Endothelial cell of umbilical vein (primary cell): ENCODE measurements at regions not wholly inside any gene's neighbourhood (a gene's known extent, or its start where the extent isn't known, plus 50 kb on each side); places are given as distances from the start of the nearest gene placed in this dataset.
A peak's percentile ranks its signal among the peaks of the same experiment; 100 is the strongest.

Experiments
- BruUV-seq: library from RNA; stranded (reverse); fragments of 400-500 nt; replicated peaks from 2 replicates; lab custom pipeline; 2021; lab: Mats Ljungman, UMichigan
- CTCF ChIA-PET: fragments of 300-600, 350-600 bp; sonication (Branson Sonifier 250); formaldehyde crosslinking; loops from one replicate; lab custom pipeline; 2021; ENCODE audit warnings: antibody characterized with exemption, inconsistent platforms; lab: Charles Lee
- POLR2A ChIA-PET: fragments of 300-600, 350-600 bp; sonication (Branson Sonifier 250); formaldehyde crosslinking; loops from one replicate; lab custom pipeline; 2021; ENCODE audit warnings: antibody characterized with exemption, inconsistent platforms; lab: Charles Lee
- DNase-seq: peaks from one replicate; pipeline ENCODE4 v3.0.0-alpha.2; 2011; ENCODE audit warnings: low read depth, low spot score
- FAIRE-seq: peaks from 2 replicates; lab custom pipeline; 2011; peaks lifted over from hg19 to GRCh38; lab: Jason Lieb, UNC
- H2AFZ ChIP-seq: 2 replicates; pipeline ENCODE4 v1.6.0; 2012; ENCODE audit warnings: low read depth, low read length, control low read depth, inconsistent platforms
- H3K27ac ChIP-seq: 2 replicates; pipeline ENCODE4 v1.5.1; 2011; ENCODE audit warnings: low read depth, mild to moderate bottlenecking, control low read depth, low read length, moderate library complexity; ENCODE audit not compliant: insufficient read depth
- H3K27me3 ChIP-seq, 2 experiments: 2 replicates each; pipeline versions ENCODE4 v1.6.0 to v1.6.1; 2011; ENCODE audit warnings: low read length in 2 of 2, mixed read lengths in 1 of 2; ENCODE audit not compliant: control insufficient read depth in 2 of 2, insufficient read depth in 2 of 2
- H3K36me3 ChIP-seq, 2 experiments: 2 replicates in 1 of 2; 3 replicates in 1 of 2; pipeline ENCODE4 v1.5.1; 2011; ENCODE audit warnings: low read length in 2 of 2, mild to moderate bottlenecking in 1 of 2, moderate library complexity in 1 of 2; ENCODE audit not compliant: control insufficient read depth in 2 of 2, insufficient read depth in 2 of 2; ENCODE audit errors: extremely low read depth in 1 of 2
- H3K4me1 ChIP-seq: 3 replicates; pipeline ENCODE4 v1.5.1; 2011; ENCODE audit warnings: mild to moderate bottlenecking, low read length; ENCODE audit not compliant: control insufficient read depth, insufficient read depth; ENCODE audit errors: extremely low read depth
- H3K4me2 ChIP-seq: 2 replicates; pipeline ENCODE4 v1.6.1; 2011; ENCODE audit warnings: low read length, control low read depth, mixed read lengths; ENCODE audit not compliant: insufficient read depth
- H3K4me3 ChIP-seq, 3 experiments: fragments of 200-600 bp in 1 of 3; sonication (generic), shearing (Covaris generic) in 1 of 3; replicated peaks in 1 of 3; 2 replicates each; pipeline ENCODE4 v1.5.1; 2011 to 2016; ENCODE audit warnings: control low read depth in 3 of 3, low read length in 3 of 3, mild to moderate bottlenecking in 2 of 3, inconsistent platforms in 1 of 3, low read depth in 1 of 3, moderate library complexity in 1 of 3; ENCODE audit not compliant: insufficient read depth in 1 of 3
- H3K79me2 ChIP-seq: 2 replicates; pipeline ENCODE4 v1.6.0; 2012; ENCODE audit warnings: low read length, inconsistent platforms; ENCODE audit not compliant: control insufficient read depth, insufficient read depth
- H3K9ac ChIP-seq: replicated peaks from 2 replicates; pipeline ENCODE3; 2011; ENCODE audit warnings: low read length, control low read depth; ENCODE audit not compliant: insufficient read depth; ENCODE audit errors: extremely low read depth
- H3K9me1 ChIP-seq: replicated peaks from 3 replicates; pipeline ENCODE4 v1.6.0; 2011; ENCODE audit warnings: mild to moderate bottlenecking, low read length; ENCODE audit not compliant: control insufficient read depth, insufficient read depth; ENCODE audit errors: extremely low read depth
- H3K9me3 ChIP-seq: replicated peaks from 2 replicates; pipeline ENCODE4 v1.5.1; 2012; ENCODE audit warnings: low read length, inconsistent platforms; ENCODE audit not compliant: control insufficient read depth, insufficient read depth
- H4K20me1 ChIP-seq: replicated peaks from 2 replicates; pipeline ENCODE3; 2011; ENCODE audit warnings: mild to moderate bottlenecking, low read length; ENCODE audit not compliant: control insufficient read depth, insufficient read depth; ENCODE audit errors: extremely low read depth
- EZH2 ChIP-seq: IDR thresholded peaks from 2 replicates; pipeline ENCODE4 v1.6.1; 2012; ENCODE audit warnings: borderline replicate concordance, low read depth, mild to moderate bottlenecking, moderate library complexity, low read length, inconsistent platforms; ENCODE audit not compliant: severe bottlenecking
- FOS ChIP-seq: IDR thresholded peaks from 2 replicates; pipeline ENCODE4 v1.6.1; 2011; ENCODE audit warnings: mild to moderate bottlenecking, low read length, moderate library complexity, borderline replicate concordance; ENCODE audit not compliant: insufficient read depth
- GATA2 ChIP-seq: IDR thresholded peaks from 2 replicates; pipeline ENCODE4 v1.7.0; 2011; ENCODE audit warnings: low read depth, mild to moderate bottlenecking, moderate library complexity, mixed read lengths, low read length; ENCODE audit not compliant: insufficient read length, insufficient read depth
- JUN ChIP-seq: IDR thresholded peaks from 2 replicates; pipeline ENCODE4 v1.6.1; 2011; ENCODE audit warnings: borderline replicate concordance, low read depth; ENCODE audit not compliant: insufficient read length, insufficient read depth
- MYC ChIP-seq: IDR thresholded peaks from one replicate; pipeline ENCODE4 v1.6.1; 2011; ENCODE audit warnings: mild to moderate bottlenecking, low read depth, low read length
- POLR2A ChIP-seq: IDR thresholded peaks from 2 replicates; pipeline ENCODE4 v1.6.1; 2012; ENCODE audit warnings: low read depth, mild to moderate bottlenecking, control low read depth, low read length
- POLR2AphosphoS5 ChIP-seq: IDR thresholded peaks from 2 replicates; pipeline ENCODE4 v1.6.1; 2012; ENCODE audit warnings: low read depth, mild to moderate bottlenecking, control low read depth, low read length, moderate library complexity; ENCODE audit not compliant: insufficient read depth
- dilution Hi-C: fragments of 300-500 bp; cut with MboI; formaldehyde crosslinking; loops from one replicate; pipeline ENCODE4 v1.15.0; 2019; ENCODE audit warnings: low sequenced_read_pairs; ENCODE audit not compliant: extremely low pct_ligation_motif_present
- intact Hi-C: fragments of 100-400 bp; cut with micrococcal nuclease; formaldehyde crosslinking; loops from one replicate; pipeline ENCODE4 v1.10.0; 2022
- TF ChIP-seq, protein P1 (sequence below), 2 donors: IDR thresholded peaks; 1 replicate in 1 of 2; 2 replicates in 1 of 2; pipeline ENCODE4 v1.5.1; 2011; ENCODE audit warnings: low read length in 2 of 2, mild to moderate bottlenecking in 2 of 2, moderate library complexity in 2 of 2, control low read depth in 1 of 2, inconsistent platforms in 1 of 2, low read depth in 1 of 2; ENCODE audit not compliant: insufficient read depth in 1 of 2; ENCODE audit errors: extremely low read depth in 1 of 2
- TF ChIP-seq, protein P2 (sequence below): IDR thresholded peaks from 2 replicates; pipeline ENCODE4 v1.6.1; 2011; ENCODE audit not compliant: insufficient read depth, insufficient read length

DNA sequence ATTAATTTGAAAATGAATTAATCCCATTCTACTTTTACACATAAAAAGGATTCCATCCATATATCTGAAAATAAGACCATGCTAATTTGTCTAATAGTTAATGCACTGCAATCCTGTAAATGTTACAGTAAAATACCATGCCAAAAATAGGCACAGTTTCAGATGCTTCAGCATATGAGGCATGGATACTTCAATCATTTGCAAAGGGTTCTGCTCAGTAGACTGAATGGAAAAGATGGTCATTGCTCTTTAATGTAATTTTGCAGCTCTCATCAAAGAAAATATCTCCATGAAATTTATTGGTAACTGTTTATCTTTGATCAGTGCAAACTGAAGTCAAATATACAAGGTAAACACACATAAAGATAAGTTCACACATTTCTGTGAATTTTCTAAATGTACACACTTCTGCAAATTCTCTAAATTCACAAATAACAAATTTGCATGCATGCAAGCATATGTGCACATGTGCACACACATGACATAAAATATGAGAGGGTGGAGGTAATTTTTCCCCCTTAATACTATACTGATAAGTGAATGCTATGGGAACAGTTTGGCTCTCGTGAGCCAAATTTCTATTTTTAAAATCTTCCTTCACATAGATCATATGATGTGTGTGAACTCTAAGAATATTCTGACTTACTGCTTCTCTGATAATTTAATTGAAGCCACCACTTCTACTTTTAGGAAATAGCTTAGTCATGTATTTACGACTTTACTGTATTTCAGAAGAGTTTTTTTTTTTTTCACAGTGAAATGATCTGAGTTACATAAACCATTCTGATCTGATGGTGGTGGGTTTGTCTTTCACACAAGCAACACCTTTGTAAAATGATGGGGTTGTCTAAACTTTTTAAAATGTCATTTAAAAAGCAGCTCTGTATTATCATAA, 996.8 kb upstream of the CITED2 start:
- no peaks in the 10 kb centered on the region for H3K36me3 ChIP-seq
- intact Hi-C loops (no loop called here), dilution Hi-C loops (no loop called here)
- peaks cover 8% of the 10 kb centered on the region for H3K4me1 ChIP-seq
- H3K4me2 ChIP-seq, result no peak overlapping the region
- H3K27ac ChIP-seq, result no peak overlapping the region
- H4K20me1 ChIP-seq, result no peaks in the 10 kb centered on the region
- ChIA-PET POLR2A (no interaction called here), CTCF (interaction anchor here (1.2 kb wide), 1 partner anchor 19 kb away, joined by 3 read pairs; no protein-coding TSS in a partner anchor)
- H3K9me3 ChIP-seq, result no peaks in the 10 kb centered on the region
- H3K4me3 ChIP-seq, result no peak overlapping the region
- no peaks in the 10 kb centered on the region for H3K79me2 ChIP-seq
- no TSS peak for BruUV-seq
- TF ChIP-seq JUN, result no peak
- no peak for TF ChIP-seq POLR2A
- no peak for TF ChIP-seq MYC
- no peak for TF ChIP-seq GATA2
- TF ChIP-seq, protein P1, sequence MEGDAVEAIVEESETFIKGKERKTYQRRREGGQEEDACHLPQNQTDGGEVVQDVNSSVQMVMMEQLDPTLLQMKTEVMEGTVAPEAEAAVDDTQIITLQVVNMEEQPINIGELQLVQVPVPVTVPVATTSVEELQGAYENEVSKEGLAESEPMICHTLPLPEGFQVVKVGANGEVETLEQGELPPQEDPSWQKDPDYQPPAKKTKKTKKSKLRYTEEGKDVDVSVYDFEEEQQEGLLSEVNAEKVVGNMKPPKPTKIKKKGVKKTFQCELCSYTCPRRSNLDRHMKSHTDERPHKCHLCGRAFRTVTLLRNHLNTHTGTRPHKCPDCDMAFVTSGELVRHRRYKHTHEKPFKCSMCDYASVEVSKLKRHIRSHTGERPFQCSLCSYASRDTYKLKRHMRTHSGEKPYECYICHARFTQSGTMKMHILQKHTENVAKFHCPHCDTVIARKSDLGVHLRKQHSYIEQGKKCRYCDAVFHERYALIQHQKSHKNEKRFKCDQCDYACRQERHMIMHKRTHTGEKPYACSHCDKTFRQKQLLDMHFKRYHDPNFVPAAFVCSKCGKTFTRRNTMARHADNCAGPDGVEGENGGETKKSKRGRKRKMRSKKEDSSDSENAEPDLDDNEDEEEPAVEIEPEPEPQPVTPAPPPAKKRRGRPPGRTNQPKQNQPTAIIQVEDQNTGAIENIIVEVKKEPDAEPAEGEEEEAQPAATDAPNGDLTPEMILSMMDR (IDR thresholded peaks at IDR 0.05; ENCODE audit: extremely low read depth in 1 of 2, insufficient read depth in 1 of 2, low read depth in 1 of 2, low read length in 2 of 2), result no peak
- no peak for TF ChIP-seq FOS
- no peak for TF ChIP-seq POLR2AphosphoS5
- TF ChIP-seq, protein P2, sequence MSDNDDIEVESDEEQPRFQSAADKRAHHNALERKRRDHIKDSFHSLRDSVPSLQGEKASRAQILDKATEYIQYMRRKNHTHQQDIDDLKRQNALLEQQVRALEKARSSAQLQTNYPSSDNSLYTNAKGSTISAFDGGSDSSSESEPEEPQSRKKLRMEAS, result no peak
- no peak for TF ChIP-seq EZH2
- no peak overlapping the region for H3K9ac ChIP-seq
- FAIRE-seq (no peak), DNase-seq (peak; percentile 7)
- H3K9me1 ChIP-seq, result no peaks in the 10 kb centered on the region
- H2AFZ ChIP-seq, result no peak overlapping the region
- no peaks in the 10 kb centered on the region for H3K27me3 ChIP-seq
